ENCODE measurements at regions not wholly inside any gene's neighbourhood (a gene's known extent, or its start where the extent isn't known, plus 50 kb on each side); places are given as distances from the start of the nearest gene placed in this dataset.

- TF ChIP-seq, protein P1, sequence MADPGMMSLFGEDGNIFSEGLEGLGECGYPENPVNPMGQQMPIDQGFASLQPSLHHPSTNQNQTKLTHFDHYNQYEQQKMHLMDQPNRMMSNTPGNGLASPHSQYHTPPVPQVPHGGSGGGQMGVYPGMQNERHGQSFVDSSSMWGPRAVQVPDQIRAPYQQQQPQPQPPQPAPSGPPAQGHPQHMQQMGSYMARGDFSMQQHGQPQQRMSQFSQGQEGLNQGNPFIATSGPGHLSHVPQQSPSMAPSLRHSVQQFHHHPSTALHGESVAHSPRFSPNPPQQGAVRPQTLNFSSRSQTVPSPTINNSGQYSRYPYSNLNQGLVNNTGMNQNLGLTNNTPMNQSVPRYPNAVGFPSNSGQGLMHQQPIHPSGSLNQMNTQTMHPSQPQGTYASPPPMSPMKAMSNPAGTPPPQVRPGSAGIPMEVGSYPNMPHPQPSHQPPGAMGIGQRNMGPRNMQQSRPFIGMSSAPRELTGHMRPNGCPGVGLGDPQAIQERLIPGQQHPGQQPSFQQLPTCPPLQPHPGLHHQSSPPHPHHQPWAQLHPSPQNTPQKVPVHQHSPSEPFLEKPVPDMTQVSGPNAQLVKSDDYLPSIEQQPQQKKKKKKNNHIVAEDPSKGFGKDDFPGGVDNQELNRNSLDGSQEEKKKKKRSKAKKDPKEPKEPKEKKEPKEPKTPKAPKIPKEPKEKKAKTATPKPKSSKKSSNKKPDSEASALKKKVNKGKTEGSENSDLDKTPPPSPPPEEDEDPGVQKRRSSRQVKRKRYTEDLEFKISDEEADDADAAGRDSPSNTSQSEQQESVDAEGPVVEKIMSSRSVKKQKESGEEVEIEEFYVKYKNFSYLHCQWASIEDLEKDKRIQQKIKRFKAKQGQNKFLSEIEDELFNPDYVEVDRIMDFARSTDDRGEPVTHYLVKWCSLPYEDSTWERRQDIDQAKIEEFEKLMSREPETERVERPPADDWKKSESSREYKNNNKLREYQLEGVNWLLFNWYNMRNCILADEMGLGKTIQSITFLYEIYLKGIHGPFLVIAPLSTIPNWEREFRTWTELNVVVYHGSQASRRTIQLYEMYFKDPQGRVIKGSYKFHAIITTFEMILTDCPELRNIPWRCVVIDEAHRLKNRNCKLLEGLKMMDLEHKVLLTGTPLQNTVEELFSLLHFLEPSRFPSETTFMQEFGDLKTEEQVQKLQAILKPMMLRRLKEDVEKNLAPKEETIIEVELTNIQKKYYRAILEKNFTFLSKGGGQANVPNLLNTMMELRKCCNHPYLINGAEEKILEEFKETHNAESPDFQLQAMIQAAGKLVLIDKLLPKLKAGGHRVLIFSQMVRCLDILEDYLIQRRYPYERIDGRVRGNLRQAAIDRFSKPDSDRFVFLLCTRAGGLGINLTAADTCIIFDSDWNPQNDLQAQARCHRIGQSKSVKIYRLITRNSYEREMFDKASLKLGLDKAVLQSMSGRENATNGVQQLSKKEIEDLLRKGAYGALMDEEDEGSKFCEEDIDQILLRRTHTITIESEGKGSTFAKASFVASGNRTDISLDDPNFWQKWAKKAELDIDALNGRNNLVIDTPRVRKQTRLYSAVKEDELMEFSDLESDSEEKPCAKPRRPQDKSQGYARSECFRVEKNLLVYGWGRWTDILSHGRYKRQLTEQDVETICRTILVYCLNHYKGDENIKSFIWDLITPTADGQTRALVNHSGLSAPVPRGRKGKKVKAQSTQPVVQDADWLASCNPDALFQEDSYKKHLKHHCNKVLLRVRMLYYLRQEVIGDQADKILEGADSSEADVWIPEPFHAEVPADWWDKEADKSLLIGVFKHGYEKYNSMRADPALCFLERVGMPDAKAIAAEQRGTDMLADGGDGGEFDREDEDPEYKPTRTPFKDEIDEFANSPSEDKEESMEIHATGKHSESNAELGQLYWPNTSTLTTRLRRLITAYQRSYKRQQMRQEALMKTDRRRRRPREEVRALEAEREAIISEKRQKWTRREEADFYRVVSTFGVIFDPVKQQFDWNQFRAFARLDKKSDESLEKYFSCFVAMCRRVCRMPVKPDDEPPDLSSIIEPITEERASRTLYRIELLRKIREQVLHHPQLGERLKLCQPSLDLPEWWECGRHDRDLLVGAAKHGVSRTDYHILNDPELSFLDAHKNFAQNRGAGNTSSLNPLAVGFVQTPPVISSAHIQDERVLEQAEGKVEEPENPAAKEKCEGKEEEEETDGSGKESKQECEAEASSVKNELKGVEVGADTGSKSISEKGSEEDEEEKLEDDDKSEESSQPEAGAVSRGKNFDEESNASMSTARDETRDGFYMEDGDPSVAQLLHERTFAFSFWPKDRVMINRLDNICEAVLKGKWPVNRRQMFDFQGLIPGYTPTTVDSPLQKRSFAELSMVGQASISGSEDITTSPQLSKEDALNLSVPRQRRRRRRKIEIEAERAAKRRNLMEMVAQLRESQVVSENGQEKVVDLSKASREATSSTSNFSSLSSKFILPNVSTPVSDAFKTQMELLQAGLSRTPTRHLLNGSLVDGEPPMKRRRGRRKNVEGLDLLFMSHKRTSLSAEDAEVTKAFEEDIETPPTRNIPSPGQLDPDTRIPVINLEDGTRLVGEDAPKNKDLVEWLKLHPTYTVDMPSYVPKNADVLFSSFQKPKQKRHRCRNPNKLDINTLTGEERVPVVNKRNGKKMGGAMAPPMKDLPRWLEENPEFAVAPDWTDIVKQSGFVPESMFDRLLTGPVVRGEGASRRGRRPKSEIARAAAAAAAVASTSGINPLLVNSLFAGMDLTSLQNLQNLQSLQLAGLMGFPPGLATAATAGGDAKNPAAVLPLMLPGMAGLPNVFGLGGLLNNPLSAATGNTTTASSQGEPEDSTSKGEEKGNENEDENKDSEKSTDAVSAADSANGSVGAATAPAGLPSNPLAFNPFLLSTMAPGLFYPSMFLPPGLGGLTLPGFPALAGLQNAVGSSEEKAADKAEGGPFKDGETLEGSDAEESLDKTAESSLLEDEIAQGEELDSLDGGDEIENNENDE (IDR thresholded peaks at IDR 0.05; ENCODE audit: insufficient replicate concordance, low read length) = no peak
- TF ChIP-seq POU5F1 (IDR thresholded peaks at IDR 0.05; ENCODE audit: low read depth, low read length) (no peak), SP2 (IDR thresholded peaks at IDR 0.05; ENCODE audit: low read length) (no peak), HDAC2 (IDR thresholded peaks at IDR 0.05; ENCODE audit: borderline replicate concordance in 1 of 2, low read depth in 2 of 2, low read length in 2 of 2) (no peak), POLR2A (IDR thresholded peaks at IDR 0.05; ENCODE audit: control extremely low read depth in 1 of 2, low read depth in 2 of 2, low read length in 2 of 2) (no peak), KDM4A (IDR thresholded peaks at IDR 0.05; ENCODE audit: low read depth, low read length, severe bottlenecking) (no peak)
These were observed 989.1 kb upstream of the TMEM132C start (continued) for GRCh38 chr12:127277882-127278281.
